ENCODE measurements at regions not wholly inside any gene's neighbourhood (a gene's known extent, or its start where the extent isn't known, plus 50 kb on each side); places are given as distances from the start of the nearest gene placed in this dataset.

DNA sequence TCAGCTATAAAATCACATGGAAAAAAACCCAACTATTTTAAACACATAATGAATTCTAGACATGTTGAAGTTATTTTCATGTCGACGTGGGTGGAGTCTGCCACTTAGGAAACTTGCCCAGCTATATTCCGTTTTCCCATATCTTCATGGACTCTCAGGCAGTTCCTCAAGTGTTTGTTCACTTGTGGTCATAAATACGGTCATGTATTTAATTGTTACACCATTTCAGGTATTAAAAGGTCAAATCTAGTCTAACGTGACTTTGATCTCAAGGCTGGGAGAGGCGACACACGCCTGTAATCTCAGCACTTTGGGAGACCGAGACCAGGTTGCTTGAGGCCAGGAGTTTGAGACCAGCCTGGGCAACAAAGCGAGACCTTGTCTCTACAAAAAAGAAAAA is 346.9 kb downstream of the PBX1 start:
- Mint-ChIP-seq H3K27ac (no peak overlapping the region), H3K27me3 (peaks cover 3% of the 10 kb centered on the region), H3K4me1 (no peaks in the 10 kb centered on the region), H3K9me3 (peaks cover 8% of the 10 kb centered on the region), H3K36me3 (no peaks in the 10 kb centered on the region), H3K4me3 (no peak overlapping the region)

DNA sequence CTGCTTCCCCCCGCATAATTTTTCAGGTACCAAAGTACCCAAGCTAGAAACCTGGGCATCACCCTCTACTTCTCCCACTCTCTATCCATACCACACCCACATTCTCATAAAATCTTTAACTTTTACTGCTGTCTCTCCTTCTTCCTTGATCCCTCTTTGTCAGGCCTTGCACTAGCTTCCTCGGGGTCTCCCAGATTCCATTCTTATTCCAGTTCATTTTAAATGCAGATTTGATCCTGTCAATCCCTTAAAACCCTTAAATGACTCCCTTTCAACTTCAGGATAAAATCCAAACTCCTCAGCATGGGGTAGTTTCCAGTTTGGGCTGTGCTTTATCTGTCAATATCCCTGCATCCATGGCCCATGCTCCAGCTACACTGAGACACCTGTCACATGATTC is 343.5 kb downstream of the PBX1 start:
- no peaks in the 10 kb centered on the region for H3K36me3 Mint-ChIP-seq
- no peaks in the 10 kb centered on the region for H3K27me3 Mint-ChIP-seq
- no peak overlapping the region for H3K27ac Mint-ChIP-seq
- H3K4me3 Mint-ChIP-seq, result no peak overlapping the region
- peaks cover 12% of the 10 kb centered on the region for H3K9me3 Mint-ChIP-seq
- H3K4me1 Mint-ChIP-seq, result no peaks in the 10 kb centered on the region
